ENCODE measurements at regions not wholly inside any gene's neighbourhood (a gene's known extent, or its start where the extent isn't known, plus 50 kb on each side); places are given as distances from the start of the nearest gene placed in this dataset.

DNA sequence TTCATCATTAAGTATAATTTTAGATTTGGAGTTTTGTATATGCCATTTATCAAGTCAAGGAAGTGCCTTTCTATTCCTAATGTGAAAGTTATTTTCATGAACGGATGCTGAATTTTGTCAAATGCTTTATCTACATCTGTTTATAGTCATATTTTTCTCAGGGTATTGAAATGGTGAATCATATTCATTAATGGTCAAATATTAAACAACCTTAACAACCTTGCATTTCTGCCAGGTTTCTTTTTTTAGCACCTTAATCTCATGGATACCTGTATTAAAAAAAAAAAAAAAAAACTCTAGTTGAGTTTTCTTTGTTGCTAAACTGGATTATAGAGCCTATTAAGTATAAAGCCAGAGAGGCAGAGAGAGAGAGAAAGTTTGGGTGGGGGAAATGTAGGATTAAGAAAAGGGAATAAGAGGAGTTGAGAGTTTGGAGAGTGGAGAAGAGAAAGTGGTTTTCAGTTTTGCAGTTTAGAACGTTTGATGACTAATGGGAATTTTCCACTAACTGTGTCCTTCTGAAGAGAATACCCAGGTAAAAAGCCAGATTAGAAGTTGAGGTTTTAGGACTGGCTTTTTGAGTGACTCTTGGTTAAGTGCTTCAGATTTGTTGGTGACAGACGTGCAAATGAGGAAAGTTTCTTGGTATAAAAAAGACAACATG is 305.0 kb downstream of the HLX start:
- in situ Hi-C loops (cut with MboI; ENCODE audit: low sequenced_read_pairs): no loop called here

- in situ Hi-C loops (cut with MboI; ENCODE audit: low sequenced_read_pairs): no loop called here
Measured at GRCh38 chr1:221187174-221187573, 307.9 kb downstream of the HLX start.

DNA sequence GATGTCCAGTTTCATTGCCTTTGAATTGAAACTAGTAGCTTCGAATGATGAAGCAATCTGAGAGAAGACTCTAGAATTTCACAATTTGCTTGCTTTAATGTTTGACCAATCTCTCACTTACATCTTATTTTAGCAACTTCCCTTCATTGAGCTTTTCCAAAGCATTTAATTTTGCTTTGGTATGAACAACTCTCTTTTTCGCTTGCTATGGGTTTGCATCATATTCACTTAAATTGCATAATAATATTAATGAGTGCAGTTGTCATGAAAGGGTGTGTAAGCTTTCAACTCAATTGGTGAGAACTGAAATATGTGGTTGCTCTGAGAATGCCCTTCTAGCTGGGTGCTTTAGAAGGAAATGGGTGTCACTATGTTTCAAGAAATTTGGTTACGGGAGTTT is 309.2 kb downstream of the HLX start:
- in situ Hi-C loops (cut with MboI; ENCODE audit: low sequenced_read_pairs): no loop called here

GRCh38 chr1:221190249-221190648 is 311.0 kb downstream of the HLX start:
- in situ Hi-C loops (cut with MboI; ENCODE audit: low sequenced_read_pairs): no loop called here

- in situ Hi-C loops (cut with MboI; ENCODE audit: low sequenced_read_pairs): no loop called here
Measured at GRCh38 chr1:221192055-221192454, 312.8 kb downstream of the HLX start.

DNA sequence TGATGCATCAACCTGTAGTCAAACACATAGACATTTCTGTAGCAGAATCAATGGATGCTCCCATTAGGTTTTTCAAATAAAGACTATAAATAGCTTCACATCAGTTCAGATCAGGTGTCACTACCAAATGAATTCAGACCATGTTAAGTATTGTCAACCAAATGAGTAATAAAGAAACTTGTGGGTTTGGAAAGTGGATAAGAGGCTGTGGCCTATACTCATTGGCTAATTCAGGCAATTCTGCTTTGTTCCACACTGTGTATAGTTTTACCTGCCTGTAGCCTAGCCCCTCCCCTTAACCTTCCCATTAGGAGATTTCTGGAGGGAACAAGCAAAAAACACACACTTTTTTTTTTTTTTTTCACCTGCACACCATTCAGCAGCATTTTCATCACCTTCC is 321.2 kb downstream of the HLX start:
- in situ Hi-C loops (cut with MboI; ENCODE audit: low sequenced_read_pairs): loop anchor here (10.0 kb wide), 1 partner anchor 326 kb away; the partner anchor contains the start of gene HLX

- in situ Hi-C loops (cut with MboI; ENCODE audit: low sequenced_read_pairs): loop anchor here (10.0 kb wide), 1 partner anchor 327 kb away; the partner anchor contains the start of gene HLX
Measured at GRCh38 chr1:221201773-221202172, 322.5 kb downstream of the HLX start.

DNA sequence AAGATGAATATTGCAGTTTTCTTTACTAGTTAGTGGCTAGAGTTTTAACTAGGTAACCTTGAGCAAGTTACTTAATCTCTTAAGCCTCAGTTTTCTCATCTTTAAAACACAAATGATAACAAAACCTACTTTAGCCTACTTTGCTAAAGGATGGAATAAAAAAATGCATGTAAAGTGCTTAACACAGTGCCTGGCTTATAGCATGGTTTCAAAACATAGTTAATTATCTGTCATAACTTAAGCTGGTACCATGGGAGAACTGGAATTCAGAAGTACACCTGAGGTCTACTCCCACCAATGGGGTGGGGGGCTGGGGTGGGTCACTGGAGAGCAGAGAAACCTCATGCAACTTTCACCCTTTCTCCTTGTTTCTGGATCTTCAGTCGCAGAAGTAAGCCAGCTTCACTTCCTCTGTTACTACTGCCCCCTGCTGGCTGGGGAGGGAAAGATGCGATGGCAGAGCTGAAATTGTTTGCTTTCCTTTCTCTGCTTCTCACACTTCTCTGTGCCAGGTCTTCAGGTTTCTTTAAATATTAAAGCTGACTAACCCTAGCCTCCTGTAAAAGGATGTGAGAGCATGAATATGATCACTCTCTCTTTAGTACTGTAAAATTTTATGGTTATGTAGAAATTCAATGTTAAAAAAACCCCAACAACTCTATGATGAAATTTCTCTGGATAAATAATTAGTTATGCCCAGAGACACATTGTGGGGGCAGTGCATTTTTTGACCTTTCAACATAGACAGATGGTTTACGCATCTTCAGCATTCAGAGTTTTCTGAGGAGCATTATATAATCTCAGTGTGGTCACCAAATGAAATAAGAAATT is 324.2 kb downstream of the HLX start:
- in situ Hi-C loops (cut with MboI; ENCODE audit: low sequenced_read_pairs): loop anchor here (10.0 kb wide), 1 partner anchor 329 kb away; the partner anchor contains the start of gene HLX

DNA sequence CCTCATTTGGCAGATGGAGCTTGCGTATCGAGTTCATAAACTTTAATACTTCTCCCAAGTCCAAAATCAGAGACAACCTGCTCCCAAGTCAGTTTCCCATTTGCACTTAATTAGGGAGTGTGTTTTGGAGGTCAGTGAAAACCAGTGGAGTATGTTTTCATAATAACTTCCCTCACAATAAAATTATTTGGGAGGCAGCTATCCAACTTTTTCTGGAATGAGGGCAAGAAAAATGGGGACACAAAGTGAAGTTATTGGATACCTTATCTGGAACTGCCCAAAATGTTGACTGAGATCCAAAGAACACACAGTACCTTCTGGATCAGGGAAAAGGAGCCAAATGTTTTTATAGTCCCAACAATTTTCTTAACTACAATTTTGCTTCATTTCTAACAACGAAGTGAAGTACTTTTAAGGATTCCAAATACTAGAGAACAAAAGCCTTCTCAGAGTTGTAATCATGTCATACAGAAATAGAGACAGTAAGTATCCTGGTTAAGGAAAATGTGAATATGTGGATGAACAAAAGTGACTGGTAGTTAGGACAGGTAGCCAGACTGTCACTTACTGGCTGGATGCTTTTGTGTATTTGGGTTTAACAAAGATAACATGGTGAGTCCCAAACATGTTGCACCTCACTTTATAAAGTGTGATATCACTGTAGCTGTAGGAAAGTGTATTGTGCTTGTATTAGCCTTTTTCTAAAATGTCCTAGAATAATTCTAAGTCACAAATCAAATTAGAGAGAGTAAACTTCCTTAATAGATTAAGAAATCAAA is 325.0 kb downstream of the HLX start:
- in situ Hi-C loops (cut with MboI; ENCODE audit: low sequenced_read_pairs): loop anchor here (10.0 kb wide), 1 partner anchor 329 kb away; the partner anchor contains the start of gene HLX

- in situ Hi-C loops (cut with MboI; ENCODE audit: low sequenced_read_pairs): loop anchor here (10.0 kb wide), 1 partner anchor 331 kb away; the partner anchor contains the start of gene HLX
Measured at GRCh38 chr1:221206076-221206475, 326.8 kb downstream of the HLX start.

DNA sequence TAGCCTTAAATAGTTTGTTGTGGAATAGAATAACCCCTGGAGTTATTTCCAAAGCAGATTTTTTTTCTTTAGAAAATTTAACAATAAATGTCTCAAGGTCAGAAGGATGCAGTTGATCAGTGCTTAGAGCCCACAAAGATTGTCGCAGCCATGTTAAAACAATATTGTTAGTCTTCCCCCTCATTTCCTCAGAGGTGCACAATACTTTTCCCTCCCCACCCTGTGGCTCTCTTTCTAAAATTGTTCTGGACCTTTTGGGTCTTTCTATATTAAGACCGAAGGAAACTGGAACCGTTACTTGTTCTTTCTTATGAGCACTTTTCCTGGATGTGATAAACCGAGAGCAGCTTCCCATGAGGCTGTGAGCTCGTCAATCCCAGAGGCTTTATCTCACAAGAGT is 333.7 kb downstream of the HLX start:
- in situ Hi-C loops (cut with MboI; ENCODE audit: low sequenced_read_pairs): no loop called here

DNA sequence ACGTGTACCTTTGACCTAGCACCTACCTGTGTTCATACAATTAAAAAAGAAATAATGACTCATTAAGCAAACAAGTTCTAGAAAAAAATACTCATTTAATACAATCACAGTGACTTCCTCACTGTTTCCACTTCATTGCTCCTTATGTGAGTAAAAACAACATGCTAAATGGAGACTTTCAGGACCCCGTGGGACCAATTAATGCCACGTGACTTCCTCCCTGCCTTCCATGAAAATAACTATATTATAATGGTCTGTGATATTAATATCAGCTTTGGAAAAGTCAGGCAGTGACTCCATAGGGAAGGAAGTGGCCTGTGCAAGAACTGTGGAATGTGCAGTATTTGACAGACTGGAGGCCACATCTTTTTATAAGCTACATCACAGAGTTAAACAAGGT is 337.8 kb downstream of the HLX start:
- in situ Hi-C loops (cut with MboI; ENCODE audit: low sequenced_read_pairs): no loop called here

DNA sequence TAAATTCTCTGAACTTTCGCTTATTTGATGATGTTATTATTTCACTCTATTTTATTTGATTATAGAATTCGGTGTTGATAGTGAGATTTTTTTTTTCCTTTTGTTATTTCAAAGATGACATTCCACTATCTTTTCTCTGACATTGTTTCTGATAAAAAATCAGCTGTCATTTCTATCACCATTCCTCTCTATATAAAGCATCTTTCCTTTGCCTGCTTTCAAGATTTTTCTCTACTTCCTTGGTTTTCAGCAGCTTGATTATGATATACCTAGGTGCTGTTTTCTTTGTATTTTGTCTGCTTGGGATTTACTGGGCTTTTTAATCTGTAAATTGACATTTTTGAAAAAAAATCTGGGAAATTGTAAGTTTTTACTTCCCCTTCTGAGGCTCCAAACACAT is 344.0 kb downstream of the HLX start:
- in situ Hi-C loops (cut with MboI; ENCODE audit: low sequenced_read_pairs): no loop called here

DNA sequence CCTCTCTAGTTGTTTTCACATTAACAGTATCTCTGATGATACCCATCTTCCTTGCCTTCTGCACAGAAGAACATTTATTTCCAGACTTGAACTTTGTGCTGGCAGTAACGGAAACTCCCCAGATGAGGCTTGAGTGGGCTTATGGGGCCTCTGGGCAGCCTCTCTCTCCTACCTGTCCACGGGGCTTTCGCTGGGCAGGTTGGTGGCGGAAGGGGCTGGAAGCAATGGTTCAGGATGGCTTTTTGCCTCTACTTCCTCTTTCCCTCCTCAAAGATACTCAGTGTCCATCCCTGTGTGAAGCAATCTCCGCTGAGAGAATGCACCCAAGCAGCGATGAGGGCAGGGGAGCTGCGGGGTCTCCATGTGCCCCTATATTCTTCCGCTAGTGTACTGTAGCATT is 348.2 kb downstream of the HLX start:
- in situ Hi-C loops (cut with MboI; ENCODE audit: low sequenced_read_pairs): no loop called here

DNA sequence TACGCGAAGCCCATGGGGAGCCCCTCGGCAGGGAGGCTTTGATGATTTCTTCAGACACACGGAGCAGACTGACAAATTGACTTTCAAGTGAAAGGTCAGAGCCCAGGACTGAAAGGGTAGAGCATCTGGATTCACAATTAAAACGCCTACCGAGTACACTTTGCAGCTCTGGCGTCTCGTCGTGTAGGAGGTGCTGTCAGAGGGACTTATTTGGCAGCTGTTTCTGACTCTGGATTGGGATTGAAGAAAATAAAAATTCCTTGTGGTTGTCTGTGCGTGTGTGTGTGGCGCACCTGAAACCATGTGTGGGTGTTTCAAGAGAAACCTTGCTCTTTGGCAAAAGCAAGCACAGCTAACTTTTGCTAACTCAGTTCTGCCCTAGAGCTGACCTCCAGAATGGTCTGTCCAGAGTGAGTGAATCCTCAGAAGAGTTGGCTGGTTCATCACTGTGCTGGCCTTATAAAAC is 348.7 kb downstream of the HLX start:
- in situ Hi-C loops (cut with MboI; ENCODE audit: low sequenced_read_pairs): no loop called here

DNA sequence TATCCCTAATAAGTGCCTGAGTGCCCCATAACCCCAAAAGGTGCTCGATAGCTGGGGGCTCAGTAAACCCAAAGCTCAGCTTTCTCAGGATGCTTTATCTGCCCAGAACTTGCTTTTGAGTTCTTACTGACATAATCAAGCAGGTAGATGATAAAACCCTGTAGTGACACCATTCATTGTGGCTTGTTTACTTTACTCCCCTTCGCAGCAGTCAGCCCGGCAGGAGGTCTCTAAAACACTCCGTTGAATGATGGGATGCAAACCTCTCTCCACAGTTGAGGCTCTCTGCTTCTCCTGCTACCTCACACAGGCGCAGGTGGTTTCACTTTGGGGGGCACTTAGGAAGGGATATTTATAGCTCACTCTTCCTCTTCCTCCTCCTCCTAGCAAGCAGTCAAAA is 349.4 kb downstream of the HLX start:
- in situ Hi-C loops (cut with MboI; ENCODE audit: low sequenced_read_pairs): no loop called here

DNA sequence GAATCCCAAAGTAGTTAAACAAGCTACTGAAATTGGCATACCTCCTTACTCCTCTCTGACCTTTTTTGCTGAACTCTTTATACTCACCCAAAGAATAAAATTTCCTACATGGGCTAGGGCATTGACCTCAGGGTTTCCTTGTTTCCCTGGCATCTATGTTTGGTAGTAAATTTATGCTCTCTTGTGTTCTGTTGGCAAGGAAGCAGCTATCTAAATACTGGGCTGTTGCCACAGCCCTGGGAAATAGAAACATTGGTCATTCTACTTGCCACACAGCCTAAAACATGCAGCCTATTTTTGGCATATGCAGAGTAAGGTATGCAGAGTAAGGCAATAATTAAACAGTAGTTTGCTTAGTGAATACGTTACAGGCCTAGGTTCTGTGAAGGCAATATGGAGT is 351.4 kb downstream of the HLX start:
- in situ Hi-C loops (cut with MboI; ENCODE audit: low sequenced_read_pairs): no loop called here

DNA sequence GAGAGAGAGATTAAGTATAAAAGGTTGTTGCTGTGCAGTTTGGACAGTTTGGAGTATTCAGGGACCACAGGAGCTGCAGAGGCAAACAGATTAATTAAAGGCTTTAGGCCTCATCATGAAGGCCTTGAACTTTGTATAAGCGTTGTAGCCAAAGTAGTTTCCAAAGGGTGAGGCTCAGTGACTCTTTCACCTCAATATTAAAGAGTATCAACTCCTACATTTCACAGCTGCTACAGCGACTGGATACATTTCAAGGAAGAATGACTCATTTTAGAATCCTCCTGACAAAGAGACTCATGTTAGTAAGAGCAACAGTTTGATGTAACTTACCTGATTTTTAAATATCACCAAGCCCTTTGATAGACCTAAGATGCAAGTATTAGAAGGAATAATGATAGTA is 355.5 kb downstream of the HLX start:
- in situ Hi-C loops (cut with MboI; ENCODE audit: low sequenced_read_pairs): no loop called here

- in situ Hi-C loops (cut with MboI; ENCODE audit: low sequenced_read_pairs): no loop called here
Measured at GRCh38 chr1:221237587-221237986, 358.3 kb downstream of the HLX start.

DNA sequence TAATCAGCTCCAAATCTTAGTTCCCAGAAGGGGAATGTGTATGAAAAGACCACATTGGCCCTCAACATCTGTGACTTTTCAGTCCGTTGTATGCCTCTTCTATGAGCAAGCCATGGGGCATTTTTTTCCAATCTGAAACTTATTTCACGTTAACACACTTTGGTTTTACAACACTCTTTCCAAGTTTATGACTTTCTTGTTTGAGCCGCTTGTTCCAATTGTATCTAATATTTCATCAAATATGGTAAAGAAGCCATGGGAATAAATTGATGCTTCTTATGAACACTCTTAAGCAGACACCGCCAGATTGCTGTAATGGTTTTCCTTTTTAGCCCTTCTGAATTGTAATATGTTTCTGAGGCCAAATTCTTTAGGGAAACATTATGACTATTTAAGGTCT is 359.9 kb downstream of the HLX start:
- in situ Hi-C loops (cut with MboI; ENCODE audit: low sequenced_read_pairs): no loop called here

DNA sequence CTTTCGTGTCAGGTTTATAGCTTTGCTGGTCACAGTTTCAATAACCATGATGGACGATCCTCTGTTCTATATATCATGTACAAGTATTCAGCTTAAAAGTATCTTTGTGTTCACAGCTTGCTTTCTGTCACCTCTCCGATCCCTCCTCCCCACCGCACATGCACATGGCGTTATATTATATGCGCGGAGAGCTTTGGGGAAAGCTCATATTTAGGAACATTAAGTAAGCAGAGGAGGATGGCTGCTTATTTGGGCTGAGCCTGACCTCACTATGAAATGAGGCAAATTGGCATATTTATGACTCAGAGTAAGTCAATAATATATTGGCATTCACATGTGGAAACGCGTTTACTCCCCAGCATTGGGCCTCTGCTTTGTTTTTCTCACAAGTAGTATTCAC is 360.5 kb downstream of the HLX start:
- in situ Hi-C loops (cut with MboI; ENCODE audit: low sequenced_read_pairs): no loop called here

Data from HL-60/S4 (cell line).